ENCODE measurements at regions not wholly inside any gene's neighbourhood (a gene's known extent, or its start where the extent isn't known, plus 50 kb on each side); places are given as distances from the start of the nearest gene placed in this dataset.

- DNase-seq (ENCODE audit: insufficient read length, low spot score) (no peak), FAIRE-seq (no peak)
- TF ChIP-seq SPI1 (IDR thresholded peaks at IDR 0.05; ENCODE audit: low read depth, low read length) (no peak), POU2F2 (IDR thresholded peaks at IDR 0.05; ENCODE audit: low read depth, low read length) (no peak), POLR2A (IDR thresholded peaks at IDR 0.05; ENCODE audit: low read depth, low read length) (no peak), POLR2AphosphoS5 (IDR thresholded peaks at IDR 0.05; ENCODE audit: low read depth, low read length) (no peak), TAF1 (IDR thresholded peaks at IDR 0.05; ENCODE audit: low read depth, low read length) (no peak), PAX5 (IDR thresholded peaks at IDR 0.05; ENCODE audit: insufficient read depth, low read length, severe bottlenecking) (no peak)
Measured at GRCh38 chr6:117818449-117818848, 88.6 kb upstream of the SLC35F1 start.

GRCh38 chr6:117829594-117830319 lies 77.3 kb upstream of the SLC35F1 start:
- FAIRE-seq (peak; percentile 41), DNase-seq (ENCODE audit: insufficient read length, low spot score) (peak; percentile 15)
- TF ChIP-seq POLR2A (IDR thresholded peaks at IDR 0.05; ENCODE audit: low read depth, low read length), result no peak
- no peak for TF ChIP-seq PAX5 (IDR thresholded peaks at IDR 0.05; ENCODE audit: insufficient read depth, low read length, severe bottlenecking)
- no peak for TF ChIP-seq SPI1 (IDR thresholded peaks at IDR 0.05; ENCODE audit: low read depth, low read length)
- TF ChIP-seq POLR2AphosphoS5 (IDR thresholded peaks at IDR 0.05; ENCODE audit: low read depth, low read length), result no peak
- no peak for TF ChIP-seq TAF1 (IDR thresholded peaks at IDR 0.05; ENCODE audit: low read depth, low read length)
- TF ChIP-seq POU2F2 (IDR thresholded peaks at IDR 0.05; ENCODE audit: low read depth, low read length), result no peak

GRCh38 chr6:117837261-117837660 lies 69.8 kb upstream of the SLC35F1 start:
- FAIRE-seq, result no peak
- DNase-seq (ENCODE audit: insufficient read length, low spot score), result no peak
- no peak for TF ChIP-seq SPI1 (IDR thresholded peaks at IDR 0.05; ENCODE audit: low read depth, low read length)
- TF ChIP-seq POU2F2 (IDR thresholded peaks at IDR 0.05; ENCODE audit: low read depth, low read length), result no peak
- no peak for TF ChIP-seq POLR2A (IDR thresholded peaks at IDR 0.05; ENCODE audit: low read depth, low read length)
- no peak for TF ChIP-seq TAF1 (IDR thresholded peaks at IDR 0.05; ENCODE audit: low read depth, low read length)
- TF ChIP-seq PAX5 (IDR thresholded peaks at IDR 0.05; ENCODE audit: insufficient read depth, low read length, severe bottlenecking), result no peak
- TF ChIP-seq POLR2AphosphoS5 (IDR thresholded peaks at IDR 0.05; ENCODE audit: low read depth, low read length), result no peak

GRCh38 chr6:117840541-117840983 lies 66.5 kb upstream of the SLC35F1 start:
- FAIRE-seq (no peak), DNase-seq (ENCODE audit: insufficient read length, low spot score) (no peak)
- TF ChIP-seq SPI1 (IDR thresholded peaks at IDR 0.05; ENCODE audit: low read depth, low read length), result no peak
- TF ChIP-seq POU2F2 (IDR thresholded peaks at IDR 0.05; ENCODE audit: low read depth, low read length), result no peak
- TF ChIP-seq POLR2A (IDR thresholded peaks at IDR 0.05; ENCODE audit: low read depth, low read length), result no peak
- no peak for TF ChIP-seq POLR2AphosphoS5 (IDR thresholded peaks at IDR 0.05; ENCODE audit: low read depth, low read length)
- TF ChIP-seq TAF1 (IDR thresholded peaks at IDR 0.05; ENCODE audit: low read depth, low read length), result no peak
- no peak for TF ChIP-seq PAX5 (IDR thresholded peaks at IDR 0.05; ENCODE audit: insufficient read depth, low read length, severe bottlenecking)

- no peak for TF ChIP-seq SPI1 (IDR thresholded peaks at IDR 0.05; ENCODE audit: low read depth, low read length)
- TF ChIP-seq POLR2A (IDR thresholded peaks at IDR 0.05; ENCODE audit: low read depth, low read length), result no peak
- TF ChIP-seq POU2F2 (IDR thresholded peaks at IDR 0.05; ENCODE audit: low read depth, low read length), result no peak
- no peak for TF ChIP-seq TAF1 (IDR thresholded peaks at IDR 0.05; ENCODE audit: low read depth, low read length)
- no peak for TF ChIP-seq PAX5 (IDR thresholded peaks at IDR 0.05; ENCODE audit: insufficient read depth, low read length, severe bottlenecking)
- no peak for TF ChIP-seq POLR2AphosphoS5 (IDR thresholded peaks at IDR 0.05; ENCODE audit: low read depth, low read length)
- DNase-seq (ENCODE audit: insufficient read length, low spot score), result no peak
- no peak for FAIRE-seq
Measured at GRCh38 chr6:117847912-117848311, 59.2 kb upstream of the SLC35F1 start.

- TF ChIP-seq POLR2A (IDR thresholded peaks at IDR 0.05; ENCODE audit: low read depth, low read length) (no peak), POLR2AphosphoS5 (IDR thresholded peaks at IDR 0.05; ENCODE audit: low read depth, low read length) (no peak), SPI1 (IDR thresholded peaks at IDR 0.05; ENCODE audit: low read depth, low read length) (no peak), POU2F2 (IDR thresholded peaks at IDR 0.05; ENCODE audit: low read depth, low read length) (no peak), PAX5 (IDR thresholded peaks at IDR 0.05; ENCODE audit: insufficient read depth, low read length, severe bottlenecking) (no peak), TAF1 (IDR thresholded peaks at IDR 0.05; ENCODE audit: low read depth, low read length) (no peak)
- no peak for FAIRE-seq
- no peak for DNase-seq (ENCODE audit: insufficient read length, low spot score)
Measured at GRCh38 chr6:117849087-117849486, 58.0 kb upstream of the SLC35F1 start.

Data from GM12891 (cell line).